NCI-H446 (cell line): ENCODE measurements at regions not wholly inside any gene's neighbourhood (a gene's known extent, or its start where the extent isn't known, plus 50 kb on each side); places are given as distances from the start of the nearest gene placed in this dataset.

Source experiments
- DNase-seq, 2 experiments: peaks; one replicate each; lab custom pipeline; 2025; lab: John Stamatoyannopoulos, UW

DNA sequence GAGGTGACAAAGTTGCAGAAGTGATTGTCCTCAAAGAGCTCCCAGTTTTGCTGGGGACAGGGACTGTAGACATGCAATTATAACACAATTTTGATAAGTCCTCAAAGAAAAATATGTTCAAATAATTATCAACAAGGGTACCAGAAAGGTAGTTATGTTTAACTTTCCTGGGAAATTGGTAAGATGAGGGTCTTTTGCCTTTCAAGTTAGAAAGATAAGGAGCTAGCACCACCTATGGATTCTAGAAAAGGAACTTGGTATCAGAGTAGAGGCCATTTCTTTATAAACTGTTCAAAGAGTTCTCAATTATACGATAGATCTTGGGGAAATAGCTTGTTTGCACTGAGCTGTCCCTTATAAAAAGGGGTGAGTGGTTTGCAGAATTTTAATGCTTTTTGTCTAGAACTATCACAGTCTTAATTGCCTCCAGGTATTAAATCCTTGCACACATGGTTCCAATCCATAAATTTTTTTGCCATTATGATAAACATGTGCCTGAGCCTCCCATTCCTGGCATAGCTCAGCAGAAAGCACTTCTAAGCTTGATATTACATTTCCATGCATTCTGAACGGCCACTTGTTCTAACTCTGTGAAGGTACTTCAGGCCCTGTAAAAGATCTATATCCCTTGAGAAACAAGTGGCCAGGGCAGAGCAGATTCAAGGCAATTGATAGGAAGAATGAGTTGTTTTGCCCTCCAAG, 247.5 kb upstream of the LRIG1 start:
- DNase-seq = no peak

- no peak for DNase-seq
These were observed 246.3 kb upstream of the KBTBD8 start for GRCh38 chr3:66751842-66752241.

GRCh38 chr3:66753670-66754069, 244.4 kb upstream of the KBTBD8 start:
- DNase-seq = no peak

- no peak for DNase-seq
These were observed 243.5 kb upstream of the KBTBD8 start for GRCh38 chr3:66754613-66755012.

DNA sequence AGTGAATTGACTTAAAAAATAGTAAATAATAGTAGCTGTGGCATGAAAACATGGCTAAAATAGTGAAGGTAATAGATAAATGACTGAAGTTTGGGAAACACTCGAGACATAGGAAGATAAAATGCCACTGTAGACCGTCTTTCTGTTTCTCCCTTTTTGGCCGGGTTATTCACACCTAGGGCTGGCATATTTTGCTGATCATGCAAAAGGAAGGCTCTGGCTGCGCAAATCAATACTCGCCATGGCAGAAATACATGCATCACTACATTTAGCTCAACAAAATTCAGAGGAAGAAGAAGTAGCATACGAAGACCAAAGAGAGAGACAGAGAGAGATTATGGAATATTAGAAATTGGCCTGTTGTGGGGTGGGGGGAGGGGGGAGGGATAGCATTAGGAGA, 242.2 kb upstream of the KBTBD8 start:
- DNase-seq = no peak

GRCh38 chr3:66756468-66757036, 241.6 kb upstream of the KBTBD8 start:
- DNase-seq = no peak

DNA sequence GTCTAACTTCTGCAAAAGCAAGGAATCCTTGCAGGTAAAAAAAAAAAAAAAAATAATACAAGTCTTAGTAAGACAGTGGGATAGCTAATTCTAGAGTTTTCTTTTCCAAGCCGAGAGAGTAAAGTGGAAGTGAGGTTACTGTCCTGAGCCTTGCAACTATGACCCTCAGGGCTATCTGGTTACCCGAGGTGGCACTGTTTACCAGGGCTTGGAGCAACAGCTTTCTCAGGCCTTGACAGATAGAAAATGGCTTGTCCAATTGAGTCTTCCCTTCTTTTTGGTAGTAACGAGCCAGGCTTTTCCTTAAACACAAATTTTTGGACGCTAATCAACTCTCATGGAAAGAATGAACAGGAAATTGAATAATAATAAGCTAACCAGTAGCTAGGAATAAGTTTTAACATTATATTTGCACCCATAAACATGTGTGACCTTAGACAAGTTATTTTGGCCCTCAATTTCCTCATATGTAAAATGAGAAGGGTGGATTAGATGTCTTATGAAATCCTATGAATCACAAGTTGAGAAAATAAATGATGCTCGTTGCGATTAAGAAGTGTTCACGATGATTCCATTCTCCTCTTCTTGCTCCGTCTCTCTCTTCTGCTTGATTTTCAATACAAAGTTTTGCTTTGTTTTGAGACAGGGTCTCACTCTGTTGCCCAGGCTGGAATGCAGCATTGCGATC, 236.9 kb upstream of the KBTBD8 start:
- DNase-seq = no peak

GRCh38 chr3:66762916-66763693, 235.0 kb upstream of the KBTBD8 start:
- DNase-seq = no peak

DNA sequence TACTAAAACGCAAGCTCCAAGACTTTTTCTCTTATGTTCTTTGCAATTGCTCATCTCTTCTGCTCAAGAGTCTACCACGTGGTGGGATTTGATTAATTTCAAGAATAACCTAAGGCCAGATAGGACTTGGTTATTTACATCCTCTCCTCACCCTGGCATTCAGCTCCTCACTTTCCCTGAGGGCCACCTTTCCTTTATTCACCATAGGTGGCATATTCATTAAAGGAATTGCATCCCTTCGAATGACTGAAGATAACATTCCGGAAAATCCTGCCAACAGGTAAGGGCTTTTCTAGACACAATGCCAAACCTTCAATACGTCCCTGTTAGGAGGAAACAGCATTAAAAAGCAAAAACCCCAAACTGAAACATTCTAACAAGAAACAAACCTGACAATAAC, 220.0 kb upstream of the KBTBD8 start:
- no peak for DNase-seq

DNA sequence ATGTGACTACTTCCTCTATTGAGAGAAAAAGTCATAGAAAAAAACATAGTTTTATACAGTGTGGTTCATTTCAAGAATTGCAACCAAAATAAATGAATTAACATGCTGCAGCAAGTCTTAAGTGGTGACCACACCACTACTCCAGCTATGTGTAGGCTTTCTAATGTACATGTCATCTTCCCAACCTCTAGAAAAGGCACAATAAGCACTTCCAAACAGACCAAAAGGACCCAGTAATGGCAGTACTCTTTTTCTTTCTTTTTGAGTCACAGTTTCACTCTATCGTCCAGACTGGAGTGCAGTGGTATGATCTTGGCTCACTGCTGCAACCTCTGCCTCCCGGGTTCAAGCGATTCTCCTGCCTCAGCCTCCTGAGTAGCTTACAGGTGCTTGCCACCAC, 219.3 kb upstream of the KBTBD8 start:
- no peak for DNase-seq

DNA sequence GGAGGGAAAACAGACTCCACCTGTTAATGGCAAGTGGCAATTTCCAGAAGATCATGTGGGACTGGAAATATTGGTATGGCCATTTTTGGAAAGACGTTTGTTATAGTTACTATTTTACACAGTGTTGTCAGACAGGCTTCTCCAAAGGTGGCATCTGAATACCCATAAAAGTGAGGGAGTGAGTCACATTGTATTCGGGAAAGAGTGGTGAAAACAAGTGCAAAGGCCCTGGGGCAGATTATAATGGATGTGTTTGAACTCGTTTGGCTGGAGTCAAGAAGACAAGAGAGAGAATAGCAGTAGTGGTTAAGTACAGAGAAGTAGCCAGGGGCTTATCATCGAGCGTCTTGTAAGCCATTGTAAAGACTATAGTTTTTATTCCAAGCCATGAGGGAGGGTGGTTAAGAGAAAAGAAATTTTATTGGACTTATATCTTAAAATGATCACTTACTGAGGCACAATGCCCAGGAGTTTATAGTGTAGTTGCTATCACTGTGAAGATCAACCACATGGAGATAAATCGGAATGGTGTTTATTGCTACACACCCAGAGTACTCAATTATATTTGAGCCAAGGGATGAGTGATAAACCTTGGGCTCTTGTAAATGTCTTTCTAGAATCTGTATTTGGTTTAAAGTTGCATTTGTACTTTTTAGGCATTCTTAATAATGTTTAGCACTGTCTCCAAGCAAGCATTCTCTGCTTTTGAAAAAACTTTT, 212.8 kb upstream of the KBTBD8 start:
- DNase-seq = no peak

DNA sequence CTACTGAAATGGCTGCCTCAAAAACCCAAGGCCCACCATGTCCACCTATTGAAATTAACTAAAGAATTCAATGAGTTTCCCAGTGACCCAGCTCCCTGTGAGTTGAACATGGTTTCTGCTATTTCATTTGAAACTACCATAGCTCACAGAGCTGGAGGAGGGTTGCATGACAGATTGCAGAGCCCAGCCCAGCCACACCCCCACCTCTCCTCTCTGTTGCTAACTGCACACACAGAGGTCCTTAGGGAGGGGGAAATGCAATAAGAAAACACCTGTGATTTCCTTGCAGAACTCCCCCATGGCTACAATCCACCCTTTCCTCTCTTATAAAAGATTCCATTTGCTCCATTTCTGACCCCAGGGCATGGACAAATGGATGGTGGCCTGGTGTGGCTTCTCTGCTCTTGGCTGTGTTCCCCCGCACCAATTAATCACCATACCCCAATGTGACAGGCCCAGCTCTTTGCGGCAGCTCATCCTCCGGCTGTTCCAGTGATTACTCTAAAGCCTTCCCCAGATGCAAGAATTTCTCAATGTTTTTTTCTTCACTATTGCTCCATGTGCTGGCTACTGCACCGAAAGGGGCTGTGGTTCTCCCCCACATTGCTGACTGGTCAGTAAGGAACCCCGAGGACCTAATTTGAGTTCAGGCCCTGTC, 208.4 kb upstream of the KBTBD8 start:
- DNase-seq = no peak

DNA sequence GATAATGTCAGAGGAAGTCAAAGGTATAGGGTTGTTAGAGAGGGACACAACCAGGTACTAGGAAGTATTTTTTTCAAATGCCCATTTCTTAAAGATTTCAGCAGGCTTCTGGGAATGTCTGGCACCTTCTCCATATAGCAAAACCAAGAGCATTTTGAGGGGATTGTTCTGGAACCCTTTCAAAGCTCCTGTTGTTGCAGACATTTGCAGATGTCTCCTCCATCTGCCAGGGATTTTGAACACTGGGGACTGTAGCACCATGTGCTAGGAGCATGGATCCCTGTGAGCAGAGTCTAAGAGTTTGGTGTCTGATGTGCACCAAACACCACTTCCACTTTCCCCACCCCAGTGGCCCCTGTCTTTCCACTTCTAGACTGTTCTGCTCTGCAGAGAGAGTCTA, 206.0 kb upstream of the KBTBD8 start:
- DNase-seq = peak in 1 of 2 experiments; percentile 11

- DNase-seq = no peak
These were observed 202.7 kb upstream of the KBTBD8 start for GRCh38 chr3:66795365-66795764.

DNA sequence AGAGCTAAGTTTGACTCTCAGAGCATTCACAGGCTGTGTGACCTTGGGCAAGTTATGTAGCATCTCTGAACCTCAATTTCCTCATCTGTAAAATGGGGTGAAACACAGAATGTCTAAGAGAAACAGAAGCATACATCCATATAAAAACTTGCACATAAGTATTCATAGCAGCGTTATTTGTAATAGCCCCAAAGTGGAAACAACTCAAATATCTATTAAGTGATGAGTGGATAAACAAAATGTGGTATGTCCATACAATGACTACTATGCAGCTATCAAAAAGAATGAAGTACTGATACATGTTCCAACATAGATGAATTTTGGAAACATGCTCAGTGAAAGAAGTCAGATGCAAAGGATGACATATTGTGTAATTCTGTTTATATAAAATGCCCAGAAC, 201.8 kb upstream of the KBTBD8 start:
- no peak for DNase-seq

DNA sequence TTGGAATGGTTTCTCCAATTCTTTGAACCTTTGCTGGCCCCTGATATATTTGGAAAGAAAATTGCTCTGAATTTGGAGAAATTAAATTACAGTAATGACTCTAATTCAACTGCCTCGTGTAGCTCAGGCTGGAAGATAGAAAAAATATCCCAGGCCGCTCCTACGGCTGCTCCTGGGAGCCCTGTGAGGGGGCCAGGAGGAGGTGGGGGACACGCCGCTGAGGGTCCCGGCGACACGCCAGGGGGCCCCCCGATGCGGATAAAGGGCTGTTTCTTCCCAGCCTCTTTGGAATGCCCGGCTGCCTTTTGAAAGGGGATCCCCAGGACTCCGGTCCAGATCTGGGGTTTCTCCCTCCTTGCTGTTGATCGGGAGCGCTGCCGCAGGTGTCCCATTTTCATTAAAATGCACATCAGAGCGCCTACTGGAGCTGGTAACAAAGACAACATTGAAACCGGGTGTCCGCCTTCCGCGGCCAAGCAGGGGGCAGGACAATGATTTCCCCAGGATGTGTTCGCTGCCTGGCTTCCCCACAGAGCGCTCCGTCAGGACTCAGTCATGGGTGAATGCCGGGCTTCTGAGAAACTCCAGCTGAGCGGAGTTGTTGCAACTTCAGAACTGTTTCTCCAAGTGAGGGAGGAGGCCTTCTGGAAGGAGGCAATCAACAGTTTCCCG, 200.1 kb upstream of the KBTBD8 start:
- no peak for DNase-seq

DNA sequence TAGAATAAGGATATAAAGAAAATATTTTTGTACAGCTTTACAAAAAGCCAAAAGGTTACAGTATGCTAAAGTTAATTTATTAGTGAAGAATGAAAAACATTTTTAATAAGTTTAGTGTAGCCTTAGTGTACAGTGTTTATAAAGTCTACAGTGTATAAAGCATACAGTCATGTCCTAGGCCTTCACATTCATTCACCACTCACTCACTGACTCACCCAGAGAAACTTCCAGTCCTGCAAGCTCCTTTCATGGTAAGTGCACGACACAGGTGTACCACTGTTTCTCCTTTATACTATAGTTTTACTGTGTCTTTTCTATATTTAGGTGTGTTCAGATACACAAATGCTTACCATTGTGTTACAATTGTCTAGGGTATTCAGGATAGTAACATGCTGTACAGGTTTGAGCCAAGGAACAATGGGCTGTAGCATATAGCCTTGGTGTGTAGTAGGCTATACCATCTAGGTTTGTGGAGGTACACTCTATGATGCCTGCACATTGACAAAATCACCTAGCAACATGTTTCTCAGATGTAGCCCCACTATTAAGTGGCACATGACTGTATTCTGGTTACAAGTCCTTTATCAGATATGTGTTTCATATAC, 197.1 kb upstream of the KBTBD8 start:
- no peak for DNase-seq

- no peak for DNase-seq
These were observed 194.9 kb upstream of the KBTBD8 start for GRCh38 chr3:66803206-66803605.

- no peak for DNase-seq
These were observed 194.1 kb upstream of the KBTBD8 start for GRCh38 chr3:66803721-66804695.
